ENCODE measurements at regions not wholly inside any gene's neighbourhood (a gene's known extent, or its start where the extent isn't known, plus 50 kb on each side); places are given as distances from the start of the nearest gene placed in this dataset.

- Histone ChIP-seq H3K27me3 (no peaks in the 10 kb centered on the region), H3K36me3 (no peaks in the 10 kb centered on the region), H3K4me1 (peaks cover 13% of the 10 kb centered on the region), H3K4me3 (ENCODE audit: low read depth, low read length) (no peak overlapping the region), H3K9me3 (no peaks in the 10 kb centered on the region)
- peak; percentile 79 for DNase-seq
- TF ChIP-seq CTCF (IDR thresholded peaks at IDR 0.05; ENCODE audit: low read depth, low read length), result peak; percentile 29
These were observed 439.1 kb downstream of the EIPR1 start for GRCh38 chr2:2938481-2938880.

- DNase-seq, result no peak
- Histone ChIP-seq H3K9me3 (no peaks in the 10 kb centered on the region), H3K4me1 (peaks cover 19% of the 10 kb centered on the region), H3K36me3 (no peaks in the 10 kb centered on the region), H3K4me3 (ENCODE audit: low read depth, low read length) (no peak overlapping the region), H3K27me3 (no peaks in the 10 kb centered on the region)
- TF ChIP-seq CTCF (IDR thresholded peaks at IDR 0.05; ENCODE audit: low read depth, low read length), result no peak
These were observed 442.0 kb downstream of the EIPR1 start for GRCh38 chr2:2935445-2936149.

- no peaks in the 10 kb centered on the region for H3K9me3 ChIP-seq
- no peak for TF ChIP-seq CTCF (IDR thresholded peaks at IDR 0.05; ENCODE audit: low read depth, low read length)
- H3K4me1 ChIP-seq, result peaks cover 15% of the 10 kb centered on the region
- no peaks in the 10 kb centered on the region for H3K27me3 ChIP-seq
- peak; percentile 76 for DNase-seq
- H3K36me3 ChIP-seq, result no peaks in the 10 kb centered on the region
- H3K4me3 ChIP-seq (ENCODE audit: low read depth, low read length), result no peak overlapping the region
These were observed 444.2 kb downstream of the EIPR1 start for GRCh38 chr2:2933426-2933825.

DNA sequence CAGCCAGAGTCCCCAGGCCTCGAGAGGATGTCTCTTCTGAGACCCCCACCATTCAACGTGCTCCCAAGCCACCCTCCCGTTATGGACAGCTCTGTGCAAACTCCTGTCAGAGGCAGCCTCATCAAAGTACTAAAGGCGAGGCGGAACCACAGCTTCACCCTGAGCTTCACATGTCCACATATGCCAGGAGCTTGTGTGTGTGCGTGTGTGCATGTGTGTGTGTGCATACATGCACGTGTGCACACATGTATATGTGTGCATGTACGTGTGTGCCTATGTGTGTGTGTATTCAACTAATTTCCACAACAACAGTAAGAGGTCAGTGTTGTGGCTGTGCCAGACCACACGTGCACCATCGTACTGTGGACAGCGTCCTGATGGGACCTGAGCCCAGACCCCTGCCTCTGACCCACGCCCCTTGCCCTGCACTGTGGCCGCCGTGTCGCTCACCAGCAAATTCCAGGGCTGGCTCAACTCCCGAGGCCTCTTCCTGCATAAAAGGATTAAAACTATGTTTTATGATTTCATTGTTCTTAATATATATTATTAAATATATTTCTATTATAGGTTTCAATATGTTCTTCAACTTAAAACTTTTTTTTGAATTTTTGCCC is 444.8 kb downstream of the EIPR1 start:
- no peak for DNase-seq
- Histone ChIP-seq H3K27me3 (no peaks in the 10 kb centered on the region), H3K4me3 (ENCODE audit: low read depth, low read length) (no peak overlapping the region), H3K36me3 (no peaks in the 10 kb centered on the region), H3K4me1 (peaks cover 11% of the 10 kb centered on the region), H3K9me3 (no peaks in the 10 kb centered on the region)
- TF ChIP-seq CTCF (IDR thresholded peaks at IDR 0.05; ENCODE audit: low read depth, low read length), result no peak

DNA sequence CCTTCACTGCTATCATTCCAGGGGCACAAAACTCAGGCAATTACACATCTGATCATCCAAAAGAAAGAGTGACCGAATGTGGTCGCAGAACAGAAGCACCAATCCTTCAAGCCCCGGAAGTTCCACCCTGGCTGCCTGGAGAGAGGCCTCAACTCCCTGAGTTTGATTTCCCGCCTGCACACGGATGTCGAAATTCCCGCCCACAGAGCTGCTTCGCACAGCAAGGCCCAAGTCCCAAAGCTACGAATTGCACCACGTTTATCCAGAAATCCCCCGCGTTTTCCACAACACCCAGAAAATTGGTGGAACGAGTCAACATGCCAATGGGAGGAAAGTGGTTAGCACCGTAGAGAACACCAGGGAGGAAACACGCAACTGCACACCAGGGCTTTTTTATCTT is 445.4 kb downstream of the EIPR1 start:
- no peak for DNase-seq
- no peak for TF ChIP-seq CTCF (IDR thresholded peaks at IDR 0.05; ENCODE audit: low read depth, low read length)
- Histone ChIP-seq H3K9me3 (no peaks in the 10 kb centered on the region), H3K4me1 (peaks cover 11% of the 10 kb centered on the region), H3K27me3 (no peaks in the 10 kb centered on the region), H3K4me3 (ENCODE audit: low read depth, low read length) (no peak overlapping the region), H3K36me3 (no peaks in the 10 kb centered on the region)

All from BE2C (cell line).